ENCODE measurements at regions not wholly inside any gene's neighbourhood (a gene's known extent, or its start where the extent isn't known, plus 50 kb on each side); places are given as distances from the start of the nearest gene placed in this dataset.

- no peak for DNase-seq (ENCODE audit: low spot score)
- Histone ChIP-seq H3K4me3 (no peak overlapping the region), H3K27me3 (no peaks in the 10 kb centered on the region), H3K27ac (no peak overlapping the region), H3K4me1 (ENCODE audit: insufficient read depth) (no peaks in the 10 kb centered on the region), H3K79me2 (no peaks in the 10 kb centered on the region), H3K9me2 (replicated peaks; ENCODE audit: insufficient read depth) (peaks cover 4% of the 10 kb centered on the region), H3K9me3 (ENCODE audit: low read depth) (no peaks in the 10 kb centered on the region), H3K4me2 (no peak overlapping the region), H2AFZ (no peak overlapping the region), H3K36me3 (replicated peaks; ENCODE audit: insufficient read depth, low read depth) (no peaks in the 10 kb centered on the region), H4K20me1 (ENCODE audit: insufficient read depth, poor library complexity, severe bottlenecking) (no peaks in the 10 kb centered on the region)
- WGBS (ENCODE audit: low lambda C conversion rate, missing lambda C conversion rate): 92% methylated on average over 2 of the region's 2 CpGs
- TF ChIP-seq EZH2 (IDR thresholded peaks at IDR 0.05; ENCODE audit: borderline replicate concordance): no peak
- TF ChIP-seq, protein P1, sequence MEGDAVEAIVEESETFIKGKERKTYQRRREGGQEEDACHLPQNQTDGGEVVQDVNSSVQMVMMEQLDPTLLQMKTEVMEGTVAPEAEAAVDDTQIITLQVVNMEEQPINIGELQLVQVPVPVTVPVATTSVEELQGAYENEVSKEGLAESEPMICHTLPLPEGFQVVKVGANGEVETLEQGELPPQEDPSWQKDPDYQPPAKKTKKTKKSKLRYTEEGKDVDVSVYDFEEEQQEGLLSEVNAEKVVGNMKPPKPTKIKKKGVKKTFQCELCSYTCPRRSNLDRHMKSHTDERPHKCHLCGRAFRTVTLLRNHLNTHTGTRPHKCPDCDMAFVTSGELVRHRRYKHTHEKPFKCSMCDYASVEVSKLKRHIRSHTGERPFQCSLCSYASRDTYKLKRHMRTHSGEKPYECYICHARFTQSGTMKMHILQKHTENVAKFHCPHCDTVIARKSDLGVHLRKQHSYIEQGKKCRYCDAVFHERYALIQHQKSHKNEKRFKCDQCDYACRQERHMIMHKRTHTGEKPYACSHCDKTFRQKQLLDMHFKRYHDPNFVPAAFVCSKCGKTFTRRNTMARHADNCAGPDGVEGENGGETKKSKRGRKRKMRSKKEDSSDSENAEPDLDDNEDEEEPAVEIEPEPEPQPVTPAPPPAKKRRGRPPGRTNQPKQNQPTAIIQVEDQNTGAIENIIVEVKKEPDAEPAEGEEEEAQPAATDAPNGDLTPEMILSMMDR (IDR thresholded peaks at IDR 0.05; ENCODE audit: poor library complexity): no peak
Measured at GRCh38 chr4:34261799-34262314, 1982.5 kb downstream of the ARAP2 start.

GRCh38 chr4:34269613-34270012, 1974.7 kb downstream of the ARAP2 start:
- Histone ChIP-seq H3K4me2 (no peak overlapping the region), H3K27me3 (no peaks in the 10 kb centered on the region), H3K27ac (no peak overlapping the region), H4K20me1 (ENCODE audit: insufficient read depth, poor library complexity, severe bottlenecking) (no peaks in the 10 kb centered on the region), H3K9me3 (ENCODE audit: low read depth) (no peaks in the 10 kb centered on the region), H3K36me3 (replicated peaks; ENCODE audit: insufficient read depth, low read depth) (no peaks in the 10 kb centered on the region), H3K4me3 (no peak overlapping the region), H3K4me1 (ENCODE audit: insufficient read depth) (no peaks in the 10 kb centered on the region), H2AFZ (no peak overlapping the region), H3K79me2 (no peaks in the 10 kb centered on the region), H3K9me2 (replicated peaks; ENCODE audit: insufficient read depth) (peaks cover 3% of the 10 kb centered on the region)
- TF ChIP-seq EZH2phosphoT487 (IDR thresholded peaks at IDR 0.05; ENCODE audit: low read depth, severe bottlenecking, unreplicated experiment) (no peak), EZH2 (IDR thresholded peaks at IDR 0.05; ENCODE audit: borderline replicate concordance) (no peak)
- TF ChIP-seq, protein P1 (IDR thresholded peaks at IDR 0.05; ENCODE audit: poor library complexity): no peak
- no peak for DNase-seq (ENCODE audit: low spot score)
- 67% methylated on average over 1 of the region's 1 CpG for WGBS (ENCODE audit: low lambda C conversion rate, missing lambda C conversion rate)

DNA sequence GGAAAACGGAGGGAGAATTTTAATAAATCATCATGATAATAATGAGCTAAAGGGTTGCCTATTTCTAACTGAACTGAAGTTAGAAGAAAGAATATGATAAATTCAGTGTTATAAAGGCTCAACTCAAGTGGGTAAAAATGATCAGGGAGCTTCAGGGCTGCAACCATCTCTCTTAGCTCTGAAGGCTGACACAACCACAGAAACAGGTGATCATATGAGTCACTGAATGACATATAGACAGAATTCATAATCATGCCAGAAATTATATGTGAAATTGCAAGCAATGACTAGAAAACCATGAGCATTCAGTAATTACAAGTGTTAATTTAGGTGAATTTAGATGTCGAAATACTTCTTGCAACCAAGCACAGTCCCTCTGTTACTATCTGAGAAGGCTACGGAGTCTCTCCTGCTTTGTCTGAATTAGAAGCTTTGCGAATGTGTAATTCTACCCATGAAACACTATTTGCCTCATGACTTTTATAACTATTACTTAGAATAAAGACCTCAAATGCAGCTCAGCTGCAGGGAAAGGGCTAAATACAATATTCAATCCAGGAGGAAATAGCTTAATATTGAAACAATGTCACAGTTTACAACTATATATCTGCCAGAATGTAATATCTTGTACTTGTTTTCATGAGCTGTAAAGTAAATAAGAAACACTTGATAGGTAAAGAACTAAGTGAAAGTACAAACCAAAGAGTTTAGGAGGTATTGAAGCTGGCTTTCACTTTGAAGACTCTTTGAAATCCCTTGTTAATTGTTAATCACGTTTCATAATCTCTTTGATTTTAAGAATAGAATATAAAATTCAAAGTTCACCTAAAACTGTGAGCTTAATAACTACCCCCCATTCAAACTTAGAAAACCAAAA, 1972.6 kb downstream of the ARAP2 start:
- Histone ChIP-seq H3K9me2 (replicated peaks; ENCODE audit: insufficient read depth) (no peaks in the 10 kb centered on the region), H3K9me3 (ENCODE audit: low read depth) (no peaks in the 10 kb centered on the region), H3K79me2 (no peaks in the 10 kb centered on the region), H3K4me3 (no peak overlapping the region), H3K4me1 (ENCODE audit: insufficient read depth) (no peaks in the 10 kb centered on the region), H3K4me2 (no peak overlapping the region), H4K20me1 (ENCODE audit: insufficient read depth, poor library complexity, severe bottlenecking) (no peaks in the 10 kb centered on the region), H2AFZ (no peak overlapping the region), H3K27ac (no peak overlapping the region), H3K27me3 (no peaks in the 10 kb centered on the region), H3K36me3 (replicated peaks; ENCODE audit: insufficient read depth, low read depth) (no peaks in the 10 kb centered on the region)
- no peak for DNase-seq (ENCODE audit: low spot score)
- no peak for TF ChIP-seq EZH2 (IDR thresholded peaks at IDR 0.05; ENCODE audit: borderline replicate concordance)
- WGBS (ENCODE audit: low lambda C conversion rate, missing lambda C conversion rate): 86% methylated on average over 5 of the region's 5 CpGs

DNA sequence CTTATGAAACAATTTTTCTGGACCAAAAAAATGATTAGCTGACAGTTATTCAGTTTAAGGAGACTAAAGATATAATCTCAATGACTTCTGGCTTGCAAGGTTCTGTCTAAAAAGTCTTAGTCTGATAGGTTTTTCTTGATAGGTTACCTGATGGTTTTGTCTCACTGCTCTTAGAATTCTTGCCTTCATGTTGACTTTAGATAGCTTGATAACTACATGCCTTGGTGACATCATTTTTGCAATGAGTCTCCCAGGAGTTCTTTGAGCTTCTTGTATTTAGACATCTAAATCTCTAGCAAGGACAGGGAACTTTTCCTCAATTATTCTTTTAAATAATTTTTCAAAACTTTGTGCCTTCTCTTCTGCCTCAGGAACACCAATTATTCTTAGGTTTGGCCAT, 1965.3 kb downstream of the ARAP2 start:
- no peak for DNase-seq (ENCODE audit: low spot score)
- TF ChIP-seq, protein P1 (IDR thresholded peaks at IDR 0.05; ENCODE audit: poor library complexity): no peak
- TF ChIP-seq EZH2 (IDR thresholded peaks at IDR 0.05; ENCODE audit: borderline replicate concordance): no peak
- no peak for TF ChIP-seq EZH2phosphoT487 (IDR thresholded peaks at IDR 0.05; ENCODE audit: low read depth, severe bottlenecking, unreplicated experiment)
- no peaks in the 10 kb centered on the region for H3K27me3 ChIP-seq
- no peaks in the 10 kb centered on the region for H3K36me3 ChIP-seq (replicated peaks; ENCODE audit: insufficient read depth, low read depth)
- H3K4me3 ChIP-seq: no peak overlapping the region
- H4K20me1 ChIP-seq (ENCODE audit: insufficient read depth, poor library complexity, severe bottlenecking): no peaks in the 10 kb centered on the region
- H3K27ac ChIP-seq: no peak overlapping the region
- H3K4me1 ChIP-seq (ENCODE audit: insufficient read depth): no peaks in the 10 kb centered on the region
- no peaks in the 10 kb centered on the region for H3K79me2 ChIP-seq
- H2AFZ ChIP-seq: no peak overlapping the region
- no peak overlapping the region for H3K4me2 ChIP-seq
- no peaks in the 10 kb centered on the region for H3K9me3 ChIP-seq (ENCODE audit: low read depth)
- H3K9me2 ChIP-seq (replicated peaks; ENCODE audit: insufficient read depth): no peaks in the 10 kb centered on the region
